ENCODE measurements at regions not wholly inside any gene's neighbourhood (a gene's known extent, or its start where the extent isn't known, plus 50 kb on each side); places are given as distances from the start of the nearest gene placed in this dataset.
A peak's percentile ranks its signal among the peaks of the same experiment; 100 is the strongest.

GRCh38 chr15:69976366-69976994 is 121.2 kb downstream of the TLE3 start:
- TF ChIP-seq CTCF (IDR thresholded peaks at IDR 0.05; ENCODE audit: low read depth, low read length, missing input control), result no peak
- TF ChIP-seq TAF1 (conservative IDR thresholded peaks at IDR 0.05), result no peak
- no peak for TF ChIP-seq RAD21 (IDR thresholded peaks at IDR 0.05)
- TF ChIP-seq, protein P1, sequence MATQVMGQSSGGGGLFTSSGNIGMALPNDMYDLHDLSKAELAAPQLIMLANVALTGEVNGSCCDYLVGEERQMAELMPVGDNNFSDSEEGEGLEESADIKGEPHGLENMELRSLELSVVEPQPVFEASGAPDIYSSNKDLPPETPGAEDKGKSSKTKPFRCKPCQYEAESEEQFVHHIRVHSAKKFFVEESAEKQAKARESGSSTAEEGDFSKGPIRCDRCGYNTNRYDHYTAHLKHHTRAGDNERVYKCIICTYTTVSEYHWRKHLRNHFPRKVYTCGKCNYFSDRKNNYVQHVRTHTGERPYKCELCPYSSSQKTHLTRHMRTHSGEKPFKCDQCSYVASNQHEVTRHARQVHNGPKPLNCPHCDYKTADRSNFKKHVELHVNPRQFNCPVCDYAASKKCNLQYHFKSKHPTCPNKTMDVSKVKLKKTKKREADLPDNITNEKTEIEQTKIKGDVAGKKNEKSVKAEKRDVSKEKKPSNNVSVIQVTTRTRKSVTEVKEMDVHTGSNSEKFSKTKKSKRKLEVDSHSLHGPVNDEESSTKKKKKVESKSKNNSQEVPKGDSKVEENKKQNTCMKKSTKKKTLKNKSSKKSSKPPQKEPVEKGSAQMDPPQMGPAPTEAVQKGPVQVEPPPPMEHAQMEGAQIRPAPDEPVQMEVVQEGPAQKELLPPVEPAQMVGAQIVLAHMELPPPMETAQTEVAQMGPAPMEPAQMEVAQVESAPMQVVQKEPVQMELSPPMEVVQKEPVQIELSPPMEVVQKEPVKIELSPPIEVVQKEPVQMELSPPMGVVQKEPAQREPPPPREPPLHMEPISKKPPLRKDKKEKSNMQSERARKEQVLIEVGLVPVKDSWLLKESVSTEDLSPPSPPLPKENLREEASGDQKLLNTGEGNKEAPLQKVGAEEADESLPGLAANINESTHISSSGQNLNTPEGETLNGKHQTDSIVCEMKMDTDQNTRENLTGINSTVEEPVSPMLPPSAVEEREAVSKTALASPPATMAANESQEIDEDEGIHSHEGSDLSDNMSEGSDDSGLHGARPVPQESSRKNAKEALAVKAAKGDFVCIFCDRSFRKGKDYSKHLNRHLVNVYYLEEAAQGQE (IDR thresholded peaks at IDR 0.05), result peak; percentile 100
- TF ChIP-seq YY1 (IDR thresholded peaks at IDR 0.05), result no peak
- TF ChIP-seq RXRA (IDR thresholded peaks at IDR 0.05), result no peak

Data from liver (tissue), 3 donors.